HG03565 (cell line): ENCODE measurements at regions not wholly inside any gene's neighbourhood (a gene's known extent, or its start where the extent isn't known, plus 50 kb on each side); places are given as distances from the start of the nearest gene placed in this dataset.

Experiments
- ATAC-seq: cut with Tn5 transposase; IDR thresholded peaks from one replicate; pipeline ENCODE4 v1.9.1; 2021; ENCODE audit warnings: mild to moderate bottlenecking, moderate library complexity; ENCODE audit not compliant: unreplicated experiment

- ATAC-seq, result no peak
Observed at GRCh38 chr7:68256295-68256694, 1259.7 kb downstream of the TYW1 start.

- ATAC-seq, result no peak
Observed at GRCh38 chr7:68258609-68259008, 1262.0 kb downstream of the TYW1 start.

- no peak for ATAC-seq
Observed at GRCh38 chr7:68265258-68265657, 1268.6 kb downstream of the TYW1 start.

- ATAC-seq, result no peak
Observed at GRCh38 chr7:68266004-68266579, 1269.5 kb downstream of the TYW1 start.

- no peak for ATAC-seq
Observed at GRCh38 chr7:68267486-68267885, 1270.9 kb downstream of the TYW1 start.

- no peak for ATAC-seq
Observed at GRCh38 chr7:68269405-68269804, 1272.8 kb downstream of the TYW1 start.

GRCh38 chr7:68272507-68272906, 1275.9 kb downstream of the TYW1 start:
- ATAC-seq, result no peak

- ATAC-seq, result no peak
Observed at GRCh38 chr7:68276725-68277124, 1280.1 kb downstream of the TYW1 start.

GRCh38 chr7:68279827-68280400, 1283.3 kb downstream of the TYW1 start:
- no peak for ATAC-seq

GRCh38 chr7:68280931-68281330, 1284.3 kb downstream of the TYW1 start:
- no peak for ATAC-seq

GRCh38 chr7:68288144-68288593, 1291.5 kb downstream of the TYW1 start:
- ATAC-seq, result no peak

- ATAC-seq, result no peak
Observed at GRCh38 chr7:68291710-68292109, 1295.1 kb downstream of the TYW1 start.

- no peak for ATAC-seq
Observed at GRCh38 chr7:68295386-68295785, 1298.8 kb downstream of the TYW1 start.

- ATAC-seq, result no peak
Observed at GRCh38 chr7:68304536-68304935, 1293.7 kb upstream of the AUTS2 start.

GRCh38 chr7:68306692-68307107, 1291.6 kb upstream of the AUTS2 start:
- no peak for ATAC-seq

- ATAC-seq, result no peak
Observed at GRCh38 chr7:68309271-68309670, 1289.0 kb upstream of the AUTS2 start.

GRCh38 chr7:68309806-68310205, 1288.5 kb upstream of the AUTS2 start:
- no peak for ATAC-seq

- no peak for ATAC-seq
Observed at GRCh38 chr7:68311958-68312357, 1286.3 kb upstream of the AUTS2 start.

- no peak for ATAC-seq
Observed at GRCh38 chr7:68313806-68314205, 1284.5 kb upstream of the AUTS2 start.

- no peak for ATAC-seq
Observed at GRCh38 chr7:68314208-68314607, 1284.1 kb upstream of the AUTS2 start.

GRCh38 chr7:68317476-68317875, 1280.8 kb upstream of the AUTS2 start:
- ATAC-seq, result no peak

GRCh38 chr7:68319061-68319460, 1279.2 kb upstream of the AUTS2 start:
- ATAC-seq, result no peak

- no peak for ATAC-seq
Observed at GRCh38 chr7:68321076-68321639, 1277.1 kb upstream of the AUTS2 start.
